ENCODE measurements at regions not wholly inside any gene's neighbourhood (a gene's known extent, or its start where the extent isn't known, plus 50 kb on each side); places are given as distances from the start of the nearest gene placed in this dataset.

DNA sequence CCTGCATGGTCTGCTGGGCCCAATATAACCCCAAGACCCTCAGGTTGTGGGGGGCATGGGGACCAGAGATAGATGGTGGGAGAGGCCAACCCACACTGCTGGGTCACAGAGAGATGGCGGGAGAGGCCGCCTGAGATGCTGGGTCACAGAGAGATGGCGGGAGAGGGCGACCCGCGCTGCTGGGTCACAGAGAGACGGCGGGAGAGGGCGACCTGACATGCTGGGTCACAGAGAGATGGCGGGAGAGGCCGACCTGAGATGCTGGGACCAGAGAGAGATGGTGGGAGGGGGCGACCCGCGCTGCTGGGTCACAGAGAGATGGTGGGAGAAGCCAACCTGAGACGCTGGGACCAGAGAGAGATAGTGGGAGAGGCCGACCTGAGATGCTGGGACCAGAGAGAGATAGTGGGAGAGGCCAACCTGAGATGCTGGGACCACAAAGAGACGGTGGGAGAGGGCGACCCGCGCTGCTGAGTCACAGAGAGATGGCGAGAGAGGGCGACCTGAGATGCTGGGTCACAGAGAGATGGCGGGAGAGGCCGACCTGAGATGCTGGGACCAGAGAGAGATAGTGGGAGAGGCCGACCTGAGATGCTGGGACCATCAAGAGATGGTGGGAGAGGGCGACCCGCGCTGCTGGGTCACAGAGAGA, 133.2 kb downstream of the DLL1 start:
- no peak for TF ChIP-seq CTCF (IDR thresholded peaks at IDR 0.05; ENCODE audit: poor library complexity)
- no peak for TF ChIP-seq EZH2 (IDR thresholded peaks at IDR 0.05; ENCODE audit: borderline replicate concordance)
